DND-41 (cell line): ENCODE measurements at regions not wholly inside any gene's neighbourhood (a gene's known extent, or its start where the extent isn't known, plus 50 kb on each side); places are given as distances from the start of the nearest gene placed in this dataset.

Source experiments
- EZH2 ChIP-seq: IDR thresholded peaks from 3 replicates; pipeline ENCODE4 v1.6.1; 2012; ENCODE audit warnings: borderline replicate concordance, low read depth, mild to moderate bottlenecking, moderate library complexity, low read length, inconsistent platforms; ENCODE audit not compliant: severe bottlenecking
- TF ChIP-seq, protein P1 (sequence below): IDR thresholded peaks from 2 replicates; pipeline ENCODE4 v1.5.1; 2012; ENCODE audit warnings: borderline replicate concordance, low read length, moderate library complexity, mild to moderate bottlenecking; ENCODE audit not compliant: poor library complexity, severe bottlenecking; ENCODE audit errors: extremely low read depth

DNA sequence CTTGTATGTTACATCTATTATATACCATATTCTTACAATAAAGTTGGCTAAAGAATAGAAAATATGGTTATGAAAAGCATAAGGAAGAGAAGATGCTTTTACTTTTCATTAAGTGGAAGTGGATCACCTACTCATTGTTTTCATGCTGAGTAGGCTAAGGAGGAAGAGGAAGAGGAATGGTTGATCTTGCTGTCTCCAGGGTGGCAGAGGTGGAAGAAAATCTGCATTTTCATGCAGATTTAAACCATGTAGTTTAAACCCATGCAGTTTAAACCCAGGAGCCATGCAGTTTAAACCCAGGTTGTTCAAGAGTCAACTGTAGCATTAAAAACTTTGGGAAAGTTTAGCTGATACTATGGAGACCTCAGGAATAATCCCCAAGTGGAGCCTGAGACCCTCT is 214.8 kb upstream of the NAALADL2 start:
- no peak for TF ChIP-seq EZH2
- TF ChIP-seq, protein P1, sequence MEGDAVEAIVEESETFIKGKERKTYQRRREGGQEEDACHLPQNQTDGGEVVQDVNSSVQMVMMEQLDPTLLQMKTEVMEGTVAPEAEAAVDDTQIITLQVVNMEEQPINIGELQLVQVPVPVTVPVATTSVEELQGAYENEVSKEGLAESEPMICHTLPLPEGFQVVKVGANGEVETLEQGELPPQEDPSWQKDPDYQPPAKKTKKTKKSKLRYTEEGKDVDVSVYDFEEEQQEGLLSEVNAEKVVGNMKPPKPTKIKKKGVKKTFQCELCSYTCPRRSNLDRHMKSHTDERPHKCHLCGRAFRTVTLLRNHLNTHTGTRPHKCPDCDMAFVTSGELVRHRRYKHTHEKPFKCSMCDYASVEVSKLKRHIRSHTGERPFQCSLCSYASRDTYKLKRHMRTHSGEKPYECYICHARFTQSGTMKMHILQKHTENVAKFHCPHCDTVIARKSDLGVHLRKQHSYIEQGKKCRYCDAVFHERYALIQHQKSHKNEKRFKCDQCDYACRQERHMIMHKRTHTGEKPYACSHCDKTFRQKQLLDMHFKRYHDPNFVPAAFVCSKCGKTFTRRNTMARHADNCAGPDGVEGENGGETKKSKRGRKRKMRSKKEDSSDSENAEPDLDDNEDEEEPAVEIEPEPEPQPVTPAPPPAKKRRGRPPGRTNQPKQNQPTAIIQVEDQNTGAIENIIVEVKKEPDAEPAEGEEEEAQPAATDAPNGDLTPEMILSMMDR = no peak
